HL-60 (cell line): ENCODE measurements at regions not wholly inside any gene's neighbourhood (a gene's known extent, or its start where the extent isn't known, plus 50 kb on each side); places are given as distances from the start of the nearest gene placed in this dataset.

ENCODE experiments used
- CTCF ChIP-seq: IDR thresholded peaks from one replicate; pipeline ENCODE4 v1.5.1; 2011; ENCODE audit warnings: low read length, control low read depth, inconsistent platforms; ENCODE audit not compliant: insufficient read depth
- GABPA ChIP-seq: IDR thresholded peaks from 2 replicates; pipeline ENCODE4 v1.6.1; 2012; ENCODE audit warnings: low read depth
- POLR2AphosphoS5 ChIP-seq: IDR thresholded peaks from 2 replicates; pipeline ENCODE4 v1.6.1; 2012; ENCODE audit warnings: low read depth
- REST ChIP-seq: IDR thresholded peaks from 2 replicates; pipeline ENCODE4 v1.6.1; 2012; ENCODE audit warnings: low read depth; ENCODE audit not compliant: insufficient replicate concordance

GRCh38 chr5:167849874-167850273, 441.6 kb upstream of the WWC1 start:
- TF ChIP-seq POLR2AphosphoS5 = no peak
- TF ChIP-seq CTCF = no peak
- TF ChIP-seq REST = no peak
- TF ChIP-seq GABPA = no peak
